Liver (tissue), 7 donors: ENCODE measurements at regions not wholly inside any gene's neighbourhood (a gene's known extent, or its start where the extent isn't known, plus 50 kb on each side); places are given as distances from the start of the nearest gene placed in this dataset.
A peak's percentile ranks its signal among the peaks of the same experiment; 100 is the strongest.

Experiments used
- DNase-seq: peaks from one replicate; pipeline ENCODE4 v3.0.0-alpha.2; 2017; ENCODE audit warnings: low spot score
- H3K27ac ChIP-seq, 2 donors: one replicate each; pipeline ENCODE4 v1.7.0; 2013; ENCODE audit warnings: inconsistent platforms in 2 of 2, low read length in 2 of 2, control low read depth in 1 of 2, low read depth in 1 of 2, mild to moderate bottlenecking in 1 of 2
- H3K27me3 ChIP-seq, 4 donors: one replicate each; pipeline versions ENCODE4 v1.6.1 to v1.7.0; 2013; ENCODE audit warnings: low read length in 3 of 4, inconsistent platforms in 1 of 4, mild to moderate bottlenecking in 1 of 4, moderate library complexity in 1 of 4; ENCODE audit not compliant: control insufficient read depth in 4 of 4, insufficient read depth in 4 of 4
- H3K36me3 ChIP-seq, 4 donors: one replicate each; pipeline versions ENCODE4 v1.6.1 to v1.7.0; 2013; ENCODE audit warnings: low read length in 3 of 4, mild to moderate bottlenecking in 3 of 4, low read depth in 1 of 4, moderate library complexity in 1 of 4; ENCODE audit not compliant: control insufficient read depth in 4 of 4, insufficient read depth in 3 of 4
- H3K4me1 ChIP-seq, 4 donors: one replicate each; pipeline versions ENCODE4 v1.6.1 to v1.7.0; 2013; ENCODE audit warnings: low read length in 3 of 4, mild to moderate bottlenecking in 3 of 4, moderate library complexity in 1 of 4; ENCODE audit not compliant: control insufficient read depth in 4 of 4, insufficient read depth in 4 of 4
- H3K4me3 ChIP-seq, 3 donors: one replicate each; pipeline versions ENCODE4 v1.6.1 to v1.7.0; 2013; ENCODE audit warnings: low read length in 3 of 3, control low read depth in 1 of 3, low read depth in 1 of 3, mild to moderate bottlenecking in 1 of 3
- H3K9ac ChIP-seq, 2 donors: one replicate each; pipeline ENCODE4 v1.7.0; 2013; ENCODE audit warnings: low read length in 2 of 2, mild to moderate bottlenecking in 2 of 2, moderate library complexity in 2 of 2, control low read depth in 1 of 2, low read depth in 1 of 2
- H3K9me3 ChIP-seq, 4 donors: one replicate each; pipeline versions ENCODE4 v1.6.1 to v1.7.0; 2013; ENCODE audit warnings: low read length in 3 of 4; ENCODE audit not compliant: control insufficient read depth in 4 of 4
- EGR1 ChIP-seq, 2 donors: IDR thresholded peaks; 2 replicates each; pipeline ENCODE4 v1.6.1; 2016 to 2018; ENCODE audit warnings: antibody characterized with exemption in 2 of 2, low read depth in 2 of 2
- FOXA1 ChIP-seq: IDR thresholded peaks from 2 replicates; pipeline ENCODE4 v1.6.1; 2016; ENCODE audit warnings: antibody characterized with exemption
- FOXA2 ChIP-seq: IDR thresholded peaks from 2 replicates; pipeline ENCODE4 v1.6.1; 2016; ENCODE audit warnings: antibody characterized with exemption
- GABPA ChIP-seq, 2 donors: IDR thresholded peaks in 1 of 2; conservative IDR thresholded peaks in 1 of 2; 2 replicates each; pipeline ENCODE4 v1.6.1; 2016; ENCODE audit warnings: antibody characterized with exemption in 2 of 2, mild to moderate bottlenecking in 1 of 2, moderate library complexity in 1 of 2
- HNF4A ChIP-seq, 2 donors: conservative IDR thresholded peaks; 2 replicates each; pipeline ENCODE4 v1.6.1; 2016; ENCODE audit warnings: antibody characterized with exemption in 2 of 2, mild to moderate bottlenecking in 2 of 2
- HNF4G ChIP-seq: IDR thresholded peaks from 2 replicates; pipeline ENCODE4 v1.6.1; 2016; ENCODE audit warnings: antibody characterized with exemption
- JUND ChIP-seq, 2 donors: IDR thresholded peaks; 2 replicates each; pipeline ENCODE4 v1.6.1; 2016; ENCODE audit warnings: antibody characterized with exemption in 2 of 2
- MAX ChIP-seq: IDR thresholded peaks from 2 replicates; pipeline ENCODE4 v1.6.1; 2016; ENCODE audit warnings: antibody characterized with exemption
- NR2F2 ChIP-seq: IDR thresholded peaks from 2 replicates; pipeline ENCODE4 v1.6.1; 2016; ENCODE audit warnings: antibody characterized with exemption
- RXRA ChIP-seq, 2 donors: IDR thresholded peaks; 2 replicates each; pipeline ENCODE4 v1.6.1; 2017 to 2018; ENCODE audit warnings: antibody characterized with exemption in 2 of 2, mild to moderate bottlenecking in 1 of 2
- SP1 ChIP-seq: IDR thresholded peaks from 2 replicates; pipeline ENCODE4 v1.6.1; 2018; ENCODE audit warnings: antibody characterized with exemption, mild to moderate bottlenecking
- TAF1 ChIP-seq: conservative IDR thresholded peaks from 2 replicates; pipeline ENCODE4 v1.6.1; 2016; ENCODE audit warnings: antibody characterized with exemption, mild to moderate bottlenecking
- WGBS: extraction: QIAGEN DNeasy Blood & Tissue Kit; methylation state at CpG from one replicate; pipeline ENCODE4 v1.1.7; 2013; 5-methylcytosine and 5-hydroxymethylcytosine counted together
- TF ChIP-seq, protein P1 (sequence below): IDR thresholded peaks from 2 replicates; pipeline ENCODE4 v1.6.1; 2016; ENCODE audit warnings: antibody characterized with exemption, mild to moderate bottlenecking
- donor health status: healthy.
- donor health status: healthy.
- donor health status: healthy.
- donor health status: healthy.

DNA sequence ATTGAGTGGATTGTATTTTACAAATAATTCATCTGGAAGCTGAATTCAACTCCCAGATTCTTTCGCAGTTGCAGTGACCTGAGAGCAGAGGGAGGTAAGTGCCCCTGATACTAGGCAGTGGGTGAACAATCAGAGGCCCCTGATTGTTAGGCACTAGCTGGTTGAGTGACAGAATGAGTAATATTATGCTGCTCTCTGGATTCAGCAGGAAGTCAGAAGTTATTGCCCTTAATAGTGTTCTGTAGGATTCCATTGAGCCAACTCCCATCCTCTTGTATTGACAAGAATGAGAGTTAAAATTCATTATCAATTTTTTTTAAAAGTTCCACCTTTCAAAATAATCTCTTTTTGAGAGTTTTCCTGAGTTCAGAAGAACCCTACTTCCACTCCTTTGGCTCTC, 301.2 kb downstream of the DTWD2 start:
- no peak for DNase-seq
- Histone ChIP-seq H3K4me1 (no peaks in the 10 kb centered on the region), H3K4me3 (no peak overlapping the region), H3K27me3 (no peaks in the 10 kb centered on the region), H3K36me3 (no peaks in the 10 kb centered on the region), H3K9me3 (no peaks in the 10 kb centered on the region), H3K27ac (no peak overlapping the region), H3K9ac (no peak overlapping the region)
- TF ChIP-seq HNF4G (no peak), RXRA (IDR thresholded peaks at IDR 0.05) (no peak), MAX (no peak), FOXA2 (no peak), EGR1 (IDR thresholded peaks at IDR 0.05; ENCODE audit: low read depth in 2 of 2) (no peak), JUND (IDR thresholded peaks at IDR 0.05) (no peak), GABPA (IDR thresholded peaks at IDR 0.05 in 1 of 2, conservative IDR thresholded peaks at IDR 0.05 in 1 of 2) (no peak)
- WGBS: 94% methylated on average over 1 of the region's 1 CpG

DNA sequence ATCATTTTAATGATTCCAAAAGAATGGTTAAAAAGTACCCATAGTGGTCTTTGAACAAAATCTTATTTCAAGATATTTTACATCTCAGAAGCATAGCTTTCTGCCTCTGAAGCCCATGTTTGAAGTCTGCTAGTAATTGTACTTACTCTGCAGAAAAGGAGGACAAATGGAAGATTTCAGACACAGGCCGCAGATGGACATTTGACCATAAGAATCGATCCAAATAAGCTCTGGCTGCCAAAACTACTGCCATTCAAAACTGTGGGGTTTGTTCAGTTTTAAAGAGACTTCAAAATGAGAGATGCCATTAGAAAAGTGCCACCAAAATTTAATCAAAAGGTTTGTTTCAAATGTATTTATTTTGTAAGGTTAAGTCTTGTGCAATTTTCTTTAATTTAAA, 306.7 kb downstream of the DTWD2 start:
- Histone ChIP-seq H3K4me1 (no peaks in the 10 kb centered on the region), H3K27me3 (no peaks in the 10 kb centered on the region), H3K9me3 (no peaks in the 10 kb centered on the region), H3K4me3 (no peak overlapping the region), H3K9ac (no peak overlapping the region), H3K36me3 (no peaks in the 10 kb centered on the region), H3K27ac (no peak overlapping the region)
- WGBS: 68% methylated on average over 2 of the region's 2 CpGs
- TF ChIP-seq HNF4A (conservative IDR thresholded peaks at IDR 0.05) (peak; percentile 10 to 36), NR2F2 (no peak)
- DNase-seq: no peak

DNA sequence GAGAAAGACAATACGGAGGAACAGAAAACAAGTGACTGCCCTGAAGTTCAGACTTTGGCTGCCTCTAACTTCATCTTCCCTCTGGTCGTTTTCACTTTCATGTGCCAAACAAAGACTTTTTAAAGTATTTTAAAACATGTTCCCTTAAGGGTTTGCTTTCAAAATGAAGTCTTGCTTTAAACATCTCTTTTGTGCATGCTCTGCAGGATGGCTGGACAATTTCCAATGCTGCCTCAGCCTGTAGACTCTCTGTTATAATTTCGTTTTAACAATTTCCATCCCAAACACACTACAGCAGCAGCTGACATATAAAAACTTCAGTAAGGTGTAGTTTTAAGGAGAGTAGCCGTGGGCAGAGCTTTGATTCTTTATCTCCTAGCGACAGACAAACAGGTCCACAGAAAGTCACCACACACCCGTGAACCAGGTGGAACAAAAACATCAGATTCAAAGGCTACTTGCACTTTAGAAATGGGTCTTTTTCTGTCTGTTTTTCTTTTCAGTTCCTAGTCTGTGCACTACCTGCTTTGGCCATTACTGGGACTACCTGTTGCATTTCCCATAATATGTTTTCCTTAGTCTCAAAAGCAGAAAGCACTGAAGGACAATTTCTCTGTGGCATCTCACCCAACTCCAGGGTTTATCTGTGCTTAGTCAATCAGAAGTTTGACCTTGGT, 308.9 kb downstream of the DTWD2 start:
- no peak for DNase-seq
- TF ChIP-seq TAF1 (no peak), HNF4G (no peak), EGR1 (IDR thresholded peaks at IDR 0.05; ENCODE audit: low read depth in 2 of 2) (no peak), FOXA2 (no peak), NR2F2 (no peak), SP1 (no peak), FOXA1 (no peak), RXRA (IDR thresholded peaks at IDR 0.05) (no peak)
- TF ChIP-seq, protein P1, sequence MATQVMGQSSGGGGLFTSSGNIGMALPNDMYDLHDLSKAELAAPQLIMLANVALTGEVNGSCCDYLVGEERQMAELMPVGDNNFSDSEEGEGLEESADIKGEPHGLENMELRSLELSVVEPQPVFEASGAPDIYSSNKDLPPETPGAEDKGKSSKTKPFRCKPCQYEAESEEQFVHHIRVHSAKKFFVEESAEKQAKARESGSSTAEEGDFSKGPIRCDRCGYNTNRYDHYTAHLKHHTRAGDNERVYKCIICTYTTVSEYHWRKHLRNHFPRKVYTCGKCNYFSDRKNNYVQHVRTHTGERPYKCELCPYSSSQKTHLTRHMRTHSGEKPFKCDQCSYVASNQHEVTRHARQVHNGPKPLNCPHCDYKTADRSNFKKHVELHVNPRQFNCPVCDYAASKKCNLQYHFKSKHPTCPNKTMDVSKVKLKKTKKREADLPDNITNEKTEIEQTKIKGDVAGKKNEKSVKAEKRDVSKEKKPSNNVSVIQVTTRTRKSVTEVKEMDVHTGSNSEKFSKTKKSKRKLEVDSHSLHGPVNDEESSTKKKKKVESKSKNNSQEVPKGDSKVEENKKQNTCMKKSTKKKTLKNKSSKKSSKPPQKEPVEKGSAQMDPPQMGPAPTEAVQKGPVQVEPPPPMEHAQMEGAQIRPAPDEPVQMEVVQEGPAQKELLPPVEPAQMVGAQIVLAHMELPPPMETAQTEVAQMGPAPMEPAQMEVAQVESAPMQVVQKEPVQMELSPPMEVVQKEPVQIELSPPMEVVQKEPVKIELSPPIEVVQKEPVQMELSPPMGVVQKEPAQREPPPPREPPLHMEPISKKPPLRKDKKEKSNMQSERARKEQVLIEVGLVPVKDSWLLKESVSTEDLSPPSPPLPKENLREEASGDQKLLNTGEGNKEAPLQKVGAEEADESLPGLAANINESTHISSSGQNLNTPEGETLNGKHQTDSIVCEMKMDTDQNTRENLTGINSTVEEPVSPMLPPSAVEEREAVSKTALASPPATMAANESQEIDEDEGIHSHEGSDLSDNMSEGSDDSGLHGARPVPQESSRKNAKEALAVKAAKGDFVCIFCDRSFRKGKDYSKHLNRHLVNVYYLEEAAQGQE: no peak
- WGBS: 60% methylated on average over 6 of the region's 6 CpGs
- Histone ChIP-seq H3K9me3 (no peaks in the 10 kb centered on the region), H3K4me3 (no peak overlapping the region), H3K36me3 (no peaks in the 10 kb centered on the region), H3K4me1 (peaks cover 0 to 5% (median 4%) of the 10 kb centered on the region in 4 donors), H3K27me3 (no peaks in the 10 kb centered on the region), H3K9ac (no peak overlapping the region), H3K27ac (no peak overlapping the region)
